K562 (cell line): ENCODE measurements at regions not wholly inside any gene's neighbourhood (a gene's known extent, or its start where the extent isn't known, plus 50 kb on each side); places are given as distances from the start of the nearest gene placed in this dataset.

Experiments
- ATAC-seq: fragments of 200-7000 bp; cut with Tn5 transposase; 3 replicates; pipeline ENCODE4 v1.9.1; 2020; ENCODE audit warnings: moderate library complexity
- BruUV-seq: library from RNA; stranded (reverse); fragments of 400-500 nt; replicated peaks from 2 replicates; lab custom pipeline; 2021; lab: Mats Ljungman, UMichigan
- CTCF ChIA-PET: fragments of 300-600 bp; formaldehyde crosslinking; extraction: SDS; loops from one replicate; lab custom pipeline; 2021; ENCODE audit warnings: low intra/inter-chr PET ratio; lab: Yijun Ruan, JAX
- POLR2A ChIA-PET: fragments of 300-600, 350-650 bp; sonication (Branson Sonifier 250); formaldehyde crosslinking; extraction: SDS; loops from one replicate; lab custom pipeline; 2021; ENCODE audit warnings: antibody characterized with exemption, inconsistent platforms; lab: Yijun Ruan, JAX
- DNase-seq, 4 experiments: peaks; one replicate each; pipeline versions ENCODE4 v3.0.0 to v3.0.0-alpha.2; 2011 to 2018; ENCODE audit warnings: low spot score in 3 of 4, mixed read lengths in 3 of 4; ENCODE audit errors: extremely low read depth in 1 of 4
- FAIRE-seq: peaks from 2 replicates; lab custom pipeline; 2011; peaks lifted over from hg19 to GRCh38; lab: Jason Lieb, UNC
- H2AFZ ChIP-seq: 2 replicates; pipeline ENCODE4 v1.6.0; 2011; ENCODE audit warnings: low read depth, low read length, control low read depth, inconsistent platforms
- H3K27ac ChIP-seq: fragments of 200-600 bp; 3 replicates; pipeline ENCODE4 v1.8.0; 2011; ENCODE audit warnings: low read depth, mild to moderate bottlenecking, control low read depth, inconsistent platforms, low read length, moderate library complexity, mixed read lengths; ENCODE audit errors: extremely low read depth
- H3K27me3 ChIP-seq, 2 experiments: fragments of 300-600 bp in 1 of 2; 2 replicates in 1 of 2; 3 replicates in 1 of 2; pipeline versions ENCODE4 v1.6.0 to v1.8.0; 2011; ENCODE audit warnings: inconsistent platforms in 2 of 2, low read length in 2 of 2, mild to moderate bottlenecking in 1 of 2, mixed read lengths in 1 of 2, moderate library complexity in 1 of 2; ENCODE audit not compliant: control insufficient read depth in 2 of 2, insufficient read depth in 2 of 2
- H3K36me3 ChIP-seq: fragments of 300-600 bp; 3 replicates; pipeline ENCODE4 v1.8.0; 2011; ENCODE audit warnings: mild to moderate bottlenecking, low read length, inconsistent platforms; ENCODE audit not compliant: control insufficient read depth, insufficient read depth
- H3K4me1 ChIP-seq, 2 experiments: fragments of 200-600 bp in 1 of 2; replicated peaks in 1 of 2; 2 replicates in 1 of 2; 3 replicates in 1 of 2; pipeline versions ENCODE4 v1.5.1 to v1.8.0; 2011; ENCODE audit warnings: inconsistent platforms in 2 of 2, low read length in 2 of 2, mild to moderate bottlenecking in 1 of 2, mixed read lengths in 1 of 2, moderate library complexity in 1 of 2; ENCODE audit not compliant: control insufficient read depth in 2 of 2, insufficient read depth in 2 of 2
- H3K4me2 ChIP-seq: 2 replicates; pipeline ENCODE4 v1.6.1; 2011; ENCODE audit warnings: low read length, control low read depth, inconsistent platforms, mixed read lengths; ENCODE audit not compliant: insufficient read depth
- H3K4me3 ChIP-seq: fragments of 200-600 bp; sonication (generic), shearing (Covaris generic); 2 replicates; pipeline ENCODE4 v1.5.1; 2016; ENCODE audit warnings: control low read depth, inconsistent platforms
- H3K79me2 ChIP-seq: fragments of 200-600 bp; 3 replicates; pipeline ENCODE4 v1.8.0; 2011; ENCODE audit warnings: low read length, inconsistent platforms; ENCODE audit not compliant: control insufficient read depth, insufficient read depth
- H3K9ac ChIP-seq, 2 experiments: 2 replicates each; pipeline versions ENCODE4 v1.6.0 to v1.6.1; 2011; ENCODE audit warnings: low read depth in 2 of 2, low read length in 2 of 2, control low read depth in 1 of 2, inconsistent platforms in 1 of 2, mild to moderate bottlenecking in 1 of 2, mixed read lengths in 1 of 2; ENCODE audit not compliant: insufficient read depth in 1 of 2
- H3K9me1 ChIP-seq: one replicate; pipeline ENCODE4 v1.6.0; 2011; ENCODE audit warnings: inconsistent platforms, mild to moderate bottlenecking, low read length, moderate library complexity; ENCODE audit not compliant: control insufficient read depth, insufficient read depth
- H3K9me3 ChIP-seq: replicated peaks from 2 replicates; pipeline ENCODE4 v1.5.1; 2011; ENCODE audit warnings: low read depth, low read length, inconsistent platforms; ENCODE audit not compliant: control insufficient read depth, insufficient read depth
- H4K20me1 ChIP-seq: replicated peaks from 2 replicates; pipeline ENCODE4 v1.6.1; 2011; ENCODE audit warnings: low read length, inconsistent platforms, mixed read lengths; ENCODE audit not compliant: control insufficient read depth, insufficient read depth
- ID3 ChIP-seq, 2 experiments: fragments of 250-450 bp in 1 of 2; fragments of 450-650 bp in 1 of 2; sonication (Bioruptor Pico) in 1 of 2; IDR thresholded peaks; 2 replicates each; pipeline versions ENCODE4 v1.6.1 to v1.8.0; 2016 to 2021; ENCODE audit warnings: mild to moderate bottlenecking in 2 of 2, moderate library complexity in 2 of 2, missing compliant biosample characterization in 1 of 2, missing genetic modification characterization in 1 of 2
- NELFE ChIP-seq: IDR thresholded peaks from 2 replicates; pipeline ENCODE4 v1.6.1; 2011; ENCODE audit warnings: mild to moderate bottlenecking; ENCODE audit not compliant: insufficient read depth, insufficient read length
- NUFIP1 ChIP-seq: fragments of 450-650 bp; IDR thresholded peaks from 2 replicates; pipeline ENCODE4 v1.6.1; 2018; ENCODE audit not compliant: partially characterized antibody
- POLR2AphosphoS5 ChIP-seq: IDR thresholded peaks from 2 replicates; pipeline ENCODE4 v1.6.1; 2011; ENCODE audit warnings: mild to moderate bottlenecking, low read depth, low read length, moderate library complexity; ENCODE audit not compliant: control insufficient read depth, insufficient read depth
- PREB ChIP-seq: sonication (generic); formaldehyde crosslinking; IDR thresholded peaks from 2 replicates; pipeline ENCODE4 v1.8.1; 2023; ENCODE audit warnings: mild to moderate bottlenecking, missing genetic modification reagents
- RCOR1 ChIP-seq, 2 experiments: IDR thresholded peaks; 2 replicates each; pipeline ENCODE4 v1.6.1; 2012; ENCODE audit warnings: low read depth in 2 of 2, low read length in 2 of 2, borderline replicate concordance in 1 of 2, improper control_type of control experiment in 1 of 2
- THRA ChIP-seq: fragments of 450-650 bp; IDR thresholded peaks from 2 replicates; pipeline ENCODE4 v1.6.1; 2017; ENCODE audit warnings: mild to moderate bottlenecking, moderate library complexity
- U2AF2 ChIP-seq: fragments of 200-400 bp; formaldehyde crosslinking; optimal IDR thresholded peaks from 2 replicates; pipeline ENCODE3; 2017; ENCODE audit warnings: low read depth, mild to moderate bottlenecking, low read length
- USF2 ChIP-seq: sonication (generic); formaldehyde crosslinking; IDR thresholded peaks from 2 replicates; pipeline ENCODE4 v1.5.0; 2020; ENCODE audit warnings: missing genetic modification reagents
- ZBTB11 ChIP-seq, 3 experiments: fragments of 200-800 bp in 1 of 3; fragments of 250-450 bp in 1 of 3; fragments of 450-650 bp in 1 of 3; sonication (Bioruptor Pico) in 1 of 3; sonication (Bioruptor generic) in 1 of 3; formaldehyde crosslinking in 1 of 3; IDR thresholded peaks; 2 replicates each; pipeline versions ENCODE4 v1.6.1 to v1.8.0; 2016 to 2022; ENCODE audit warnings: mild to moderate bottlenecking in 2 of 3, missing genetic modification characterization in 2 of 3, missing compliant biosample characterization in 1 of 3, moderate library complexity in 1 of 3
- ZEB2 ChIP-seq: fragments of 450-650 bp; IDR thresholded peaks from 2 replicates; pipeline ENCODE4 v1.6.1; 2016
- ZNF121 ChIP-seq: sonication (generic); formaldehyde crosslinking; conservative IDR thresholded peaks from 2 replicates; pipeline ENCODE4 v1.8.0; 2022; ENCODE audit warnings: missing genetic modification reagents
- WGBS: fragments of 100-300 bp; shearing (Covaris generic); methylation state at CpG from one replicate; pipeline ENCODE4 v1.1.6; 2016; ENCODE audit warnings: low coverage, mixed read lengths; ENCODE audit not compliant: insufficient coverage; ENCODE audit errors: missing lambda C conversion rate; 5-methylcytosine and 5-hydroxymethylcytosine counted together
- in situ Hi-C: fragments of 300-500 bp; cut with MboI; formaldehyde crosslinking; loops from 4 replicates; pipeline ENCODE4 v1.15.0; 2018; ENCODE audit warnings: inconsistent platforms, mixed read lengths
- intact Hi-C: fragments of 100-400 bp; cut with micrococcal nuclease; formaldehyde crosslinking; loops from 2 replicates; pipeline ENCODE4 v1.14.2; 2022

- TF ChIP-seq NUFIP1 = no peak
- no peak for TF ChIP-seq RCOR1 (IDR thresholded peaks at IDR 0.05; ENCODE audit: borderline replicate concordance in 1 of 2, low read depth in 2 of 2, low read length in 2 of 2)
- no peak for TF ChIP-seq ZEB2
- TF ChIP-seq ZNF121 (CRISPR knock-in tag) = no peak
- no peak for TF ChIP-seq USF2 (CRISPR knock-in tag)
- TF ChIP-seq POLR2AphosphoS5 = no peak
Measured at GRCh38 chr10:62583876-62584615, 209.9 kb downstream of the ZNF365 start (continued).

GRCh38 chr10:62584731-62585130, 210.6 kb downstream of the ZNF365 start:
- Histone ChIP-seq H3K4me1 (no peaks in the 10 kb centered on the region), H3K9me1 (no peaks in the 10 kb centered on the region), H3K27me3 (no peaks in the 10 kb centered on the region), H3K4me2 (no peak overlapping the region), H3K9ac (no peak overlapping the region), H3K9me3 (no peaks in the 10 kb centered on the region), H4K20me1 (no peaks in the 10 kb centered on the region), H3K27ac (no peak overlapping the region), H3K4me3 (no peak overlapping the region), H3K79me2 (no peaks in the 10 kb centered on the region), H2AFZ (no peak overlapping the region), H3K36me3 (no peaks in the 10 kb centered on the region)
- intact Hi-C loops = no loop called here
- DNase-seq (no peak), FAIRE-seq (no peak), ATAC-seq (no peak)
- WGBS = 0% methylated on average over 2 of the region's 2 CpGs
- no TSS peak for BruUV-seq
- in situ Hi-C loops = loop anchor here (25.0 kb wide), 1 partner anchor 1153 kb away; no protein-coding TSS in a partner anchor
- ChIA-PET POLR2A (no interaction called here), CTCF (no interaction called here)
- TF ChIP-seq PREB (no peak), U2AF2 (no peak), NELFE (no peak), NUFIP1 (no peak), ZBTB11 (CRISPR knock-in tag; IDR thresholded peaks at IDR 0.05) (no peak), ID3 (CRISPR knock-in tag; IDR thresholded peaks at IDR 0.05) (no peak), ID3 (tag; IDR thresholded peaks at IDR 0.05) (no peak), THRA (no peak)
